Gastrocnemius medialis (tissue), 4 donors: ENCODE measurements at regions not wholly inside any gene's neighbourhood (a gene's known extent, or its start where the extent isn't known, plus 50 kb on each side); places are given as distances from the start of the nearest gene placed in this dataset.

Experiments used
- ATAC-seq, 2 donors: fragments of 150-250 bp; one replicate each; pipeline ENCODE4 v1.9.1; 2016
- DNase-seq, 2 donors: peaks; one replicate each; pipeline ENCODE4 v3.0.0-alpha.2; 2019
- H3K27ac ChIP-seq, 4 donors: fragments of 200-600 bp; sonication (generic); 1 replicate in 1 of 4; 2 replicates in 3 of 4; pipeline ENCODE4 v1.5.1; 2016 to 2018; ENCODE audit warnings: mild to moderate bottlenecking in 2 of 4, moderate library complexity in 1 of 4
- H3K27me3 ChIP-seq, 3 donors: fragments of 200-600 bp; sonication (generic) in 2 of 3; 1 replicate in 1 of 3; 2 replicates in 2 of 3; pipeline versions ENCODE4 v1.5.1 to v1.6.0; 2016 to 2019; ENCODE audit warnings: mild to moderate bottlenecking in 1 of 3, moderate library complexity in 1 of 3
- H3K36me3 ChIP-seq, 2 donors: fragments of 200-600 bp; sonication (generic) in 1 of 2; one replicate each; pipeline ENCODE4 v1.5.1; 2017 to 2018
- H3K4me1 ChIP-seq, 2 donors: fragments of 200-600 bp; sonication (generic) in 1 of 2; one replicate each; pipeline ENCODE4 v1.5.1; 2016 to 2017; ENCODE audit warnings: mild to moderate bottlenecking in 2 of 2
- H3K4me3 ChIP-seq, 4 donors: fragments of 200-600 bp; sonication (generic) in 3 of 4; 1 replicate in 1 of 4; 2 replicates in 3 of 4; pipeline ENCODE4 v1.5.1; 2016 to 2019; ENCODE audit warnings: mild to moderate bottlenecking in 2 of 4
- H3K9me3 ChIP-seq, 3 donors: fragments of 200-600 bp; sonication (generic) in 2 of 3; 1 replicate in 1 of 3; 2 replicates in 2 of 3; pipeline ENCODE4 v1.5.1; 2016 to 2019
- POLR2A ChIP-seq, 2 donors: fragments of 450-650 bp; IDR thresholded peaks; one replicate each; pipeline ENCODE4 v1.6.1; 2017; ENCODE audit warnings: antibody characterized with exemption in 2 of 2, mild to moderate bottlenecking in 2 of 2, moderate library complexity in 2 of 2
- in situ Hi-C, 4 donors: fragments of 200-750 bp; cut with MboI; loops; one replicate each; pipeline versions ENCODE4 v1.15.0 to v1.8.0; 2017; ENCODE audit warnings: low sequenced_read_pairs in 4 of 4
- intact Hi-C: fragments of 100-400 bp; cut with DNase I; formaldehyde crosslinking; loops from one replicate; pipeline ENCODE4 v1.15.1; 2023; ENCODE audit warnings: low total_unique reads
- TF ChIP-seq, protein P1 (sequence below), 5 experiments: fragments of 450-650 bp in 3 of 5; fragments of 200-600 bp in 2 of 5; sonication (generic) in 2 of 5; IDR thresholded peaks in 4 of 5; conservative IDR thresholded peaks in 1 of 5; 1 replicate in 4 of 5; 2 replicates in 1 of 5; pipeline ENCODE4 v1.5.1; 2016 to 2019; ENCODE audit warnings: antibody characterized with exemption in 5 of 5, mild to moderate bottlenecking in 3 of 5, moderate library complexity in 3 of 5

DNA sequence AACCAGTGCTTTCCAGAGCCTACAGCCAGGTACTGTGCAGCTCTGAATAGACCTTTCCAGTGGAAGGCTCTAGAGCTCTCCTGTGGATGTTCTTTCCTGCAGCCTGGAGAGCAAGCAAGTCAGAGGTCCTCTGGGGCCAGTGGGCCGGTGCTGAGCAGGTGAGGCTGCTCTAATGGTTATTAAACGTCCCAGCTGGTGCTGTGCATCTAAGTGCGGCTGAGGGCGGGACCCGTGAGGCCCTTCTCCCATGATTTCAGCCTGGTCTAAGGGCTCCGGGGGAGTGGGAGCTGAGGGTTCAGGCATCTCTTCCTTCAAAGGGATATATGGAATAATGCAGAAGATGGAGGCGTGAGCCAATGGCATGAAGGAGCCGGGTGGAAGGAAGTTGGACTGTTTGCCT lies 83.7 kb upstream of the SDK2 start:
- Histone ChIP-seq H3K36me3 (no peaks in the 10 kb centered on the region), H3K4me1 (no peaks in the 10 kb centered on the region), H3K27me3 (peaks cover 0 to 3% (median 0%) of the 10 kb centered on the region in 3 donors), H3K9me3 (no peaks in the 10 kb centered on the region), H3K4me3 (no peak overlapping the region), H3K27ac (no peak overlapping the region)
- TF ChIP-seq, protein P1, sequence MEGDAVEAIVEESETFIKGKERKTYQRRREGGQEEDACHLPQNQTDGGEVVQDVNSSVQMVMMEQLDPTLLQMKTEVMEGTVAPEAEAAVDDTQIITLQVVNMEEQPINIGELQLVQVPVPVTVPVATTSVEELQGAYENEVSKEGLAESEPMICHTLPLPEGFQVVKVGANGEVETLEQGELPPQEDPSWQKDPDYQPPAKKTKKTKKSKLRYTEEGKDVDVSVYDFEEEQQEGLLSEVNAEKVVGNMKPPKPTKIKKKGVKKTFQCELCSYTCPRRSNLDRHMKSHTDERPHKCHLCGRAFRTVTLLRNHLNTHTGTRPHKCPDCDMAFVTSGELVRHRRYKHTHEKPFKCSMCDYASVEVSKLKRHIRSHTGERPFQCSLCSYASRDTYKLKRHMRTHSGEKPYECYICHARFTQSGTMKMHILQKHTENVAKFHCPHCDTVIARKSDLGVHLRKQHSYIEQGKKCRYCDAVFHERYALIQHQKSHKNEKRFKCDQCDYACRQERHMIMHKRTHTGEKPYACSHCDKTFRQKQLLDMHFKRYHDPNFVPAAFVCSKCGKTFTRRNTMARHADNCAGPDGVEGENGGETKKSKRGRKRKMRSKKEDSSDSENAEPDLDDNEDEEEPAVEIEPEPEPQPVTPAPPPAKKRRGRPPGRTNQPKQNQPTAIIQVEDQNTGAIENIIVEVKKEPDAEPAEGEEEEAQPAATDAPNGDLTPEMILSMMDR (IDR thresholded peaks at IDR 0.05 in 4 of 5, conservative IDR thresholded peaks at IDR 0.05 in 1 of 5): no peak
- no peak for TF ChIP-seq POLR2A (IDR thresholded peaks at IDR 0.05)
- no peak for DNase-seq
- in situ Hi-C loops: no loop called here
- ATAC-seq: no peak
- intact Hi-C loops: no loop called here

DNA sequence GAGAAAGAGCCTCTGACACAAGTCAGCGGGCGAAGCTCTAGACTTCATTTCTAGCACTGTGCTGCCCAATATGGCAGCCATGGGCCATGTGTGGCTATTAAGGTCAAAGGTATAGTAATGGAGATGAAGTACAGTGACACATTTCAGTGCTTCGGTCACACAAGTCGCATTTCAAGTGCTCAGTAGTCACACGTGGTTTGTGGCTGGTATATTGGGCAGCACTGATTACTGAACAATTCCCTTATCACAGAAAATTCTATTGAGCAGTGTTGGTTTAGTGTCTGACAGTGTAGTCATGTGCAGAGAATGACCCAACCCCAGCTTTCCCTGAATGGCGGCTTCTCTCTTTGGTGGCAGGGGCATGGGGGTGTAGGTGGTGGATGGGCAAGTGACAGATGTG lies 84.9 kb upstream of the SDK2 start:
- Histone ChIP-seq H3K4me1 (no peaks in the 10 kb centered on the region), H3K27me3 (peaks cover 0 to 4% (median 3%) of the 10 kb centered on the region in 3 donors), H3K27ac (no peak overlapping the region), H3K4me3 (no peak overlapping the region), H3K36me3 (no peaks in the 10 kb centered on the region), H3K9me3 (no peaks in the 10 kb centered on the region)
- in situ Hi-C loops: no loop called here
- ATAC-seq (no peak), DNase-seq (no peak)
- TF ChIP-seq POLR2A (IDR thresholded peaks at IDR 0.05): no peak
- TF ChIP-seq, protein P1 (IDR thresholded peaks at IDR 0.05 in 4 of 5, conservative IDR thresholded peaks at IDR 0.05 in 1 of 5): no peak
- intact Hi-C loops: no loop called here

DNA sequence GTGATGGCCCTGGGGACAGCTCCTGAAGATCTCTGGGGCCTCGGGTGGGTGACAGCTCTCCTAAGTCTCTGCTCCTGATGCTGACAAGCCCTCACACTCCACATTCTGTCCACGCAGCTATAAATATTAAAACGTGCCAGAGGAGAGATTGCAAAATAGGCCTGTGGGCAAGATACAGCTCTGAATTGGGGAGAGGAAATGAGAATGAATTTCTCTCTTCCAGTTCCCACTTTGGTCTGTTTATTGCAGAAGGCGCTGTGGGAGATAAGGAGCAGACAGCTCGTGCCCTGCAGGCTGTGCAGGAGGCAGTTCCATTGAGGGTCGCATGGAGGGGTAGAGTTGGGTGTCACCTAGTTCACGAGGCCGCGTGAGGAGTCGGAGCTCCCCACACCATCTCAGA lies 87.5 kb upstream of the SDK2 start:
- intact Hi-C loops (no loop called here), in situ Hi-C loops (no loop called here)
- TF ChIP-seq, protein P1 (IDR thresholded peaks at IDR 0.05 in 4 of 5, conservative IDR thresholded peaks at IDR 0.05 in 1 of 5): no peak
- TF ChIP-seq POLR2A (IDR thresholded peaks at IDR 0.05): no peak
- ATAC-seq (no peak), DNase-seq (no peak)
- Histone ChIP-seq H3K36me3 (no peaks in the 10 kb centered on the region), H3K27ac (no peak overlapping the region), H3K4me3 (no peak overlapping the region), H3K4me1 (no peaks in the 10 kb centered on the region), H3K27me3 (peaks cover 0 to 11% (median 6%) of the 10 kb centered on the region in 3 donors), H3K9me3 (no peaks in the 10 kb centered on the region)

DNA sequence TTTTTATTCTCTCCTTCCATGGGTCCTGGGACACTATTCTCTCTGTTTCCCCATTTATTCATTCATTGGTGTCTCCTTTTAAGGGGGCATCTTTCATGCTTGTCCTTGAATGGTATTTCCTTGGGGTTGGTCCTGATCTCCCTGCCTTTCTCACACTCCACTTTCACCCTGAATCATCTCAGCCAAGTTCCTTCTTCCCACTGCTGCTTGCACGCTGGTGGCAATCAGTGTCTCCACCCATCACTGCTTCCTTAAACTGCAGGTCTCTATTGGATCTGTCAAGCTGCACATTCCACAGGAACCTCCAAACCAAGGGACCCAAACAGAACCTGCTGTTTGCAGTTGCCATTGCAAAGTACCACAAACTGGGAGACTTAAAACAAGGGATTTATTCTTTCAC lies 89.3 kb upstream of the SDK2 start:
- in situ Hi-C loops: no loop called here
- H3K4me1 ChIP-seq: no peaks in the 10 kb centered on the region
- ATAC-seq: no peak
- H3K36me3 ChIP-seq: no peaks in the 10 kb centered on the region
- no peak overlapping the region for H3K4me3 ChIP-seq
- intact Hi-C loops: no loop called here
- no peak overlapping the region for H3K27ac ChIP-seq
- no peak for DNase-seq
- TF ChIP-seq, protein P1 (IDR thresholded peaks at IDR 0.05 in 4 of 5, conservative IDR thresholded peaks at IDR 0.05 in 1 of 5): no peak
- TF ChIP-seq POLR2A (IDR thresholded peaks at IDR 0.05): no peak
- H3K27me3 ChIP-seq: peaks cover 0 to 16% (median 6%) of the 10 kb centered on the region in 3 donors
- no peaks in the 10 kb centered on the region for H3K9me3 ChIP-seq

DNA sequence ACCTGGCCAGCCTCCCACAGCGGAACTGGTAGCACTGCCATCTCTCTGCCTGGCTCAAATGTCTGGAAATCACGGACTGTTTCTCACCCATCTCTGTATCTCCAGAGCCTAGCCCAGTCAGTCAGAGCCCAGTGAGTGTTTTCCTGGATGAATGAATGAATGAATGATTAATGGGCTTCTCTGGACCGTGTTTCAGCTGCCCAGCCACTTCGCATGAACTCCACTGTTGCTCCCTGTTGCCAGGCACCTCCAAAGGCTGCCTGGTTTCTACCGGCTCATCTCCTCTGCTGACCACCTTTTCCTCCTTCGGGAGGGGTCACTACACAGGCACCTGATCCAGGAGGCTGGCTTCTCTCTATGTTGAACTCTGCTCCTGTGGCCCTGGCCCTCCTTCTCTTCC lies 91.0 kb upstream of the SDK2 start:
- in situ Hi-C loops: no loop called here
- no peak overlapping the region for H3K27ac ChIP-seq
- no peak overlapping the region for H3K4me3 ChIP-seq
- no peaks in the 10 kb centered on the region for H3K4me1 ChIP-seq
- intact Hi-C loops: no loop called here
- ATAC-seq: no peak
- DNase-seq: no peak
- TF ChIP-seq POLR2A (IDR thresholded peaks at IDR 0.05): no peak
- TF ChIP-seq, protein P1 (IDR thresholded peaks at IDR 0.05 in 4 of 5, conservative IDR thresholded peaks at IDR 0.05 in 1 of 5): no peak
- no peaks in the 10 kb centered on the region for H3K36me3 ChIP-seq
- peaks cover 0 to 22% (median 3%) of the 10 kb centered on the region in 3 donors for H3K27me3 ChIP-seq
- no peaks in the 10 kb centered on the region for H3K9me3 ChIP-seq
